ENCODE measurements at regions not wholly inside any gene's neighbourhood (a gene's known extent, or its start where the extent isn't known, plus 50 kb on each side); places are given as distances from the start of the nearest gene placed in this dataset.

DNA sequence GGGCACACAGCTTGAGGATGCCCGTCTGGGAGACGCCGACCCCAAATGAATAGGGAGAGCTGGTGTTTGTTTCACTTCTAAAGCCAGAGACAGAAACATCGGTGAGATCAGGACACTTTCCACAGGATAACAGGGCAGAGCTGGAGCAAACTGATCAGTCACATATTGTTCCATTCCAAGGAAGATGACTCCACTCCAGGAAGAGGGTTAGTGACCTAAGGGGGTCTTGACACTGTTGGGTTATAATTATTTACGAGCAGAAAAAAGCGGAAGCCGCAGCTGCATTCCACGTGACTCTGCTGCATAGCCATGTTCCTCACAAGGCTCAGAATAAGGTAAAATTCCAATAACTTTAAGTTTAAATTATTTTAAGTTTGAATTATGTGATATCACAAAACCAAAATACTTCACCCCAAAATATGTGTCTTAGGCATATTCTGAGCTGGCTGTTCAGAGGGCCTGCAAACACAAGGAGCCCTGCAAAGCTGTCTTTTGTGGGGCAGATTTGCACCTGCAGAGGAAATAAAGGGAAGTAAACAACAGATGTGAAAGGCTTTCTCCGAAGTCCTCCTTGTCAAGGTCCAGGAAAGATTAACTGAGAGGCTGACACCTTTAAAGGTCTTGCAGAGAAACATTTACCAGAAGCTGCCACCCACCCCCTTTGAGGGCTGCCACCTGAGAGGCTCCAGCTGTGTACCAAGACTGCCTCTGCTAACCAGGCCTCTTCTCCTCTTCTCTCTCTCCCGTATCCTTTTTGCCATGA is 819.2 kb downstream of the UQCRFS1 start:
- ChIA-PET POLR2A (no interaction called here), CTCF (no interaction called here)
- TF ChIP-seq, protein P1, sequence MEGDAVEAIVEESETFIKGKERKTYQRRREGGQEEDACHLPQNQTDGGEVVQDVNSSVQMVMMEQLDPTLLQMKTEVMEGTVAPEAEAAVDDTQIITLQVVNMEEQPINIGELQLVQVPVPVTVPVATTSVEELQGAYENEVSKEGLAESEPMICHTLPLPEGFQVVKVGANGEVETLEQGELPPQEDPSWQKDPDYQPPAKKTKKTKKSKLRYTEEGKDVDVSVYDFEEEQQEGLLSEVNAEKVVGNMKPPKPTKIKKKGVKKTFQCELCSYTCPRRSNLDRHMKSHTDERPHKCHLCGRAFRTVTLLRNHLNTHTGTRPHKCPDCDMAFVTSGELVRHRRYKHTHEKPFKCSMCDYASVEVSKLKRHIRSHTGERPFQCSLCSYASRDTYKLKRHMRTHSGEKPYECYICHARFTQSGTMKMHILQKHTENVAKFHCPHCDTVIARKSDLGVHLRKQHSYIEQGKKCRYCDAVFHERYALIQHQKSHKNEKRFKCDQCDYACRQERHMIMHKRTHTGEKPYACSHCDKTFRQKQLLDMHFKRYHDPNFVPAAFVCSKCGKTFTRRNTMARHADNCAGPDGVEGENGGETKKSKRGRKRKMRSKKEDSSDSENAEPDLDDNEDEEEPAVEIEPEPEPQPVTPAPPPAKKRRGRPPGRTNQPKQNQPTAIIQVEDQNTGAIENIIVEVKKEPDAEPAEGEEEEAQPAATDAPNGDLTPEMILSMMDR (IDR thresholded peaks at IDR 0.05; ENCODE audit: insufficient read depth, low read depth, low read length): no peak
- DNase-seq (ENCODE audit: low read depth): no peak
- H3K36me3 ChIP-seq (ENCODE audit: control insufficient read depth, insufficient read depth, low read length): no peaks in the 10 kb centered on the region
- H3K4me3 ChIP-seq (ENCODE audit: low read depth, low read length): no peak overlapping the region
- H3K27me3 ChIP-seq (ENCODE audit: control insufficient read depth, insufficient read depth, low read length): no peaks in the 10 kb centered on the region; the same call in 1 of the 2 replicates

DNA sequence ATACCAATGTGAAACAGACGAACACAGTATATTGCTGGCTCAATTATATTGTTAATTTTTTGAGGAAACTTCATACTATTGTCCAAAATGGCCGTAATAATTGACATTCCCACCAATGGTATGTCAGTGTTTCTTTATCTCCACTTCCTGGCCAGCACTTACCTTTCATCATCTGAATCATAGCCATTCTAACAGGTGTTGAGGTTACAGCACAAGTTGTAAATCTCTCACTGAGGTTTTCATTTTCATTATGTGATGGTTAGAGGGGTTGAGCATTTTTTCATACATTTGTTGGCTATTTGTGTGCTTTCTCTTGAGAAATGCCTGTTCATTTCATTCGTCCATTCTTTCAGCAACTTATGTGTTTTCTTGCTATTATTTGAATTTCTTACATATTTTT is 824.0 kb downstream of the UQCRFS1 start:
- TF ChIP-seq, protein P1 (IDR thresholded peaks at IDR 0.05; ENCODE audit: insufficient read depth, low read depth, low read length): no peak
- POLR2A ChIA-PET: no interaction called here
- CTCF ChIA-PET: no interaction called here
- H3K27me3 ChIP-seq (ENCODE audit: control insufficient read depth, insufficient read depth, low read length): no peaks in the 10 kb centered on the region; the same call in 1 of the 2 replicates
- H3K36me3 ChIP-seq (ENCODE audit: control insufficient read depth, insufficient read depth, low read length): no peaks in the 10 kb centered on the region
- no peak overlapping the region for H3K4me3 ChIP-seq (ENCODE audit: low read depth, low read length)
- DNase-seq (ENCODE audit: low read depth): no peak

DNA sequence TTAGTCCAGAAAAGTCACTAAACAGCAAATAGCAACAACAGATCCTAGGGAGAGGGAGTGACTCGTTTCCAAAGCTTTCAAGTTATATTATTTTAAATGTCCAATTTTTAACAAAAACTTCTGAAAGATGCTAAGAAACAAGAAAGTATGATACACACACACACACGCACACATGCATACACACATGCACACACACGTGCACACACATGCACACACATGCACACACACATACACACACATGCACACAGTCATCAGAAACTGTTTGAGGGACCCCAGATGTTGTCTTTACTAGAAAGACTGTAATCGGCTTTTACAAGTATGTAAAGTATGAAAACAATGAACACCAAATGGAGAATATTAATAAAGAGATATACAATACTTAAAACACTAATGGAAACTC is 825.4 kb downstream of the UQCRFS1 start:
- POLR2A ChIA-PET: interaction anchor here (0.6 kb wide), 1 partner anchor 144 kb away, joined by 5 read pairs; no protein-coding TSS in a partner anchor
- no peaks in the 10 kb centered on the region for H3K36me3 ChIP-seq (ENCODE audit: control insufficient read depth, insufficient read depth, low read length)

DNA sequence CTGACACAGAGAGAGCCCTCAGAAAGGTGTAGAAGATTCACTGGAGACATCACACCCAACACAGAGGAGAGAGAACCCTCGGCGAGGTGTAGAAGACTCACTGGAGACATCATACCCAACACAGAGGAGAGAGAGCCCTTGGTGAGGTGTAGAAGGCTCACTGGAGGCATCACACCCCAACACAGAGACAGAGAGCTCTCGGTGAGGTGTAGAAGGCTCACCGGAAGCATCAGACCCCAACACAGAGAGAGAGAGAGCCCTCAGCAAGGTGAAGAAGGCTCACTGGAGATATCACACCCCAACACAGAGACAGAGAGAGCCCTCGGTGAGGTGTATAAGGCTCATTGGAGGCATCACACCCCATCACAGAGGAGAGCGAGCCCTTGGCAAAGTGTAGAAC is 826.5 kb downstream of the UQCRFS1 start:
- CTCF ChIA-PET: no interaction called here

More for the DNA sequence above, 825.4 kb downstream of the UQCRFS1 start:
- no peaks in the 10 kb centered on the region for H3K27me3 ChIP-seq (ENCODE audit: control insufficient read depth, insufficient read depth, low read length)
- no peak for DNase-seq (ENCODE audit: low read depth)
- CTCF ChIA-PET: no interaction called here
- TF ChIP-seq, protein P1 (IDR thresholded peaks at IDR 0.05; ENCODE audit: insufficient read depth, low read depth, low read length): no peak
- no peak overlapping the region for H3K4me3 ChIP-seq (ENCODE audit: low read depth, low read length)

DNA sequence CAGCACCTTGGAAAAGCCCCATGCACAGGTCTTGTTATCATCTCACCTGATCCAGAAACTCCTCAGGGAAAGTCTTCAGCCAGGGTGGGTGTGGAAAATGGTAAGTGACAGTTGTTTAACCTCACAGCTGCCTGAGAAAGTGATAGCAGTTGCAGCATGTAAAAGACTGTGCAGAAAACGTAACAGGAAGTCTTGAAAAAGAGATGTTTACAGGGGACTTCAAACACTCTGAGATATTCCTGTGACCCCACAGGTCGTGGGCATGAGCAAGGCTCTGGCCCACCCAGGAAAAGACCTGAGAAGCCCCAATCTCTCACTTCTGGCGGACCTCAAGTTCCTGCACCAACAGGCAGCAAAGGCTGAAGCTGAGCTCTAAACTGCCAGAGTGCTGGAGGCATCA is 826.9 kb downstream of the UQCRFS1 start:
- Histone ChIP-seq H3K4me3 (ENCODE audit: low read depth, low read length) (no peak overlapping the region), H3K27me3 (ENCODE audit: control insufficient read depth, insufficient read depth, low read length) (no peaks in the 10 kb centered on the region), H3K36me3 (ENCODE audit: control insufficient read depth, insufficient read depth, low read length) (no peaks in the 10 kb centered on the region)
- ChIA-PET CTCF (no interaction called here), POLR2A (no interaction called here)
- no peak for DNase-seq (ENCODE audit: low read depth)
- TF ChIP-seq, protein P1 (IDR thresholded peaks at IDR 0.05; ENCODE audit: insufficient read depth, low read depth, low read length): no peak

More for the DNA sequence above, 826.5 kb downstream of the UQCRFS1 start:
- Histone ChIP-seq H3K36me3 (ENCODE audit: control insufficient read depth, insufficient read depth, low read length) (no peaks in the 10 kb centered on the region), H3K4me3 (ENCODE audit: low read depth, low read length) (no peak overlapping the region), H3K27me3 (ENCODE audit: control insufficient read depth, insufficient read depth, low read length) (no peaks in the 10 kb centered on the region)
- TF ChIP-seq, protein P1 (IDR thresholded peaks at IDR 0.05; ENCODE audit: insufficient read depth, low read depth, low read length): no peak
- no peak for DNase-seq (ENCODE audit: low read depth)
- POLR2A ChIA-PET: no interaction called here

All from BJ (cell line).